Coronary artery (tissue), 2 donors: ENCODE measurements at regions not wholly inside any gene's neighbourhood (a gene's known extent, or its start where the extent isn't known, plus 50 kb on each side); places are given as distances from the start of the nearest gene placed in this dataset.
"Not testable (repeated sequence)": the region's sequence is repeated elsewhere in the genome, so short reads cannot be mapped to it uniquely, and the experiment has no call there.

ENCODE experiments used
- DNase-seq: peaks from one replicate; pipeline ENCODE4 v3.0.0-alpha.2; 2017; ENCODE audit warnings: low spot score
- H3K27ac ChIP-seq, 2 donors: fragments of 200-600 bp; sonication (generic); one replicate each; pipeline ENCODE4 v1.5.1; 2016 to 2019
- H3K4me3 ChIP-seq: fragments of 200-600 bp; sonication (generic); 2 replicates; pipeline ENCODE4 v1.5.1; 2016; ENCODE audit warnings: mild to moderate bottlenecking, moderate library complexity
- CTCF ChIP-seq: fragments of 200-600 bp; sonication (generic); IDR thresholded peaks from one replicate; pipeline ENCODE4 v1.5.1; 2019; ENCODE audit warnings: antibody characterized with exemption

GRCh38 chr4:27119239-27119638 is 258.6 kb downstream of the STIM2 start:
- Histone ChIP-seq H3K4me3 (no peak overlapping the region), H3K27ac (no peak overlapping the region)
- no peak for DNase-seq
- TF ChIP-seq CTCF: no peak

- no peak for TF ChIP-seq CTCF
- H3K4me3 ChIP-seq: no peak overlapping the region
- no peak for DNase-seq
- no peak overlapping the region for H3K27ac ChIP-seq
Observed at GRCh38 chr4:27121830-27122229, 261.2 kb downstream of the STIM2 start.

- H3K27ac ChIP-seq: no peak overlapping the region
- no peak overlapping the region for H3K4me3 ChIP-seq
- no peak for DNase-seq
- TF ChIP-seq CTCF: no peak
Observed at GRCh38 chr4:27123123-27123768, 262.6 kb downstream of the STIM2 start.

- no peak for TF ChIP-seq CTCF
- DNase-seq: no peak
- Histone ChIP-seq H3K4me3 (no peak overlapping the region), H3K27ac (no peak overlapping the region)
Observed at GRCh38 chr4:27123769-27124124, 263.1 kb downstream of the STIM2 start.

- H3K27ac ChIP-seq, DNase-seq, H3K4me3 ChIP-seq: not testable (repeated sequence)
Observed at GRCh38 chr4:27126895-27127294, 266.3 kb downstream of the STIM2 start.

GRCh38 chr4:27128443-27128842 is 267.8 kb downstream of the STIM2 start:
- H3K27ac ChIP-seq: no peak overlapping the region
- DNase-seq: no peak
- TF ChIP-seq CTCF: no peak
- no peak overlapping the region for H3K4me3 ChIP-seq

GRCh38 chr4:27129871-27130366 is 269.3 kb downstream of the STIM2 start:
- Histone ChIP-seq H3K27ac (no peak overlapping the region), H3K4me3 (no peak overlapping the region)
- DNase-seq: no peak
- no peak for TF ChIP-seq CTCF
